ENCODE measurements at regions not wholly inside any gene's neighbourhood (a gene's known extent, or its start where the extent isn't known, plus 50 kb on each side); places are given as distances from the start of the nearest gene placed in this dataset.

DNA sequence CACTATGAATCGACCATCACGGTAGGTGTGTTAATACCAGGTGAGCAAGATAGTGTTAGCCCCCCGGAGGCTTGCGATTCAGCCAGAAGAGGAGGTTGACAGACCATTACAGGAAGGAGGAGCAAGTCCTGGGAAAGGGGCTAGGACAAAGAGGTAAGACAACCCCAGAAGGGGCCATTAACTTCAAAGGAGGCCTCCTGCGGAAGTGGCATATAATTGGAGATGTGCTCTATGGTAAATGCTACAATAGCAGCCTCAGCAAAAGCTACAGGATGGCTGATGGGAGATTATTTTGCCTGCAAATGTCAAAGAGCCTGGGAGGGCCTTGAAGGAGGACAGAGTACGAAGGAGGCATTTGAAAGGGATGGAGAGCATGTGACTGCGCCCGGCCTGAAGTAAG lies 108.6 kb upstream of the CITED2 start:
- TF ChIP-seq, protein P1, sequence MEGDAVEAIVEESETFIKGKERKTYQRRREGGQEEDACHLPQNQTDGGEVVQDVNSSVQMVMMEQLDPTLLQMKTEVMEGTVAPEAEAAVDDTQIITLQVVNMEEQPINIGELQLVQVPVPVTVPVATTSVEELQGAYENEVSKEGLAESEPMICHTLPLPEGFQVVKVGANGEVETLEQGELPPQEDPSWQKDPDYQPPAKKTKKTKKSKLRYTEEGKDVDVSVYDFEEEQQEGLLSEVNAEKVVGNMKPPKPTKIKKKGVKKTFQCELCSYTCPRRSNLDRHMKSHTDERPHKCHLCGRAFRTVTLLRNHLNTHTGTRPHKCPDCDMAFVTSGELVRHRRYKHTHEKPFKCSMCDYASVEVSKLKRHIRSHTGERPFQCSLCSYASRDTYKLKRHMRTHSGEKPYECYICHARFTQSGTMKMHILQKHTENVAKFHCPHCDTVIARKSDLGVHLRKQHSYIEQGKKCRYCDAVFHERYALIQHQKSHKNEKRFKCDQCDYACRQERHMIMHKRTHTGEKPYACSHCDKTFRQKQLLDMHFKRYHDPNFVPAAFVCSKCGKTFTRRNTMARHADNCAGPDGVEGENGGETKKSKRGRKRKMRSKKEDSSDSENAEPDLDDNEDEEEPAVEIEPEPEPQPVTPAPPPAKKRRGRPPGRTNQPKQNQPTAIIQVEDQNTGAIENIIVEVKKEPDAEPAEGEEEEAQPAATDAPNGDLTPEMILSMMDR (IDR thresholded peaks at IDR 0.05) = no peak
- no peak for TF ChIP-seq POLR2A (IDR thresholded peaks at IDR 0.05)

All from Peyer's patch (tissue), 4 donors.